HCT116 (cell line): ENCODE measurements at regions not wholly inside any gene's neighbourhood (a gene's known extent, or its start where the extent isn't known, plus 50 kb on each side); places are given as distances from the start of the nearest gene placed in this dataset.

ENCODE experiments used
- CEBPB ChIP-seq: IDR thresholded peaks from 2 replicates; pipeline ENCODE4 v1.6.1; 2012; ENCODE audit warnings: low read depth
- EGR1 ChIP-seq: IDR thresholded peaks from 2 replicates; pipeline ENCODE4 v1.6.1; 2012; ENCODE audit warnings: low read depth
- EZH2 ChIP-seq: fragments of 200-600 bp; sonication (generic); IDR thresholded peaks from 2 replicates; pipeline ENCODE4 v1.6.1; 2017; ENCODE audit warnings: antibody characterized with exemption, mixed run types
- JUND ChIP-seq: IDR thresholded peaks from 2 replicates; pipeline ENCODE4 v1.6.1; 2012
- POLR2A ChIP-seq: IDR thresholded peaks from 2 replicates; pipeline ENCODE4 v1.7.0; 2011; ENCODE audit warnings: borderline replicate concordance; ENCODE audit not compliant: insufficient read depth, insufficient read length; ENCODE audit errors: extremely low read depth
- POLR2AphosphoS5 ChIP-seq: IDR thresholded peaks from 2 replicates; pipeline ENCODE4 v1.6.1; 2011; ENCODE audit warnings: mild to moderate bottlenecking, low read depth, low read length, moderate library complexity
- RAD21 ChIP-seq: IDR thresholded peaks from 2 replicates; pipeline ENCODE4 v1.6.1; 2012; ENCODE audit warnings: low read depth, mild to moderate bottlenecking
- SP1 ChIP-seq: IDR thresholded peaks from 2 replicates; pipeline ENCODE4 v1.6.1; 2012; ENCODE audit warnings: low read depth
- SRF ChIP-seq: IDR thresholded peaks from 2 replicates; pipeline ENCODE4 v1.6.1; 2012; ENCODE audit warnings: low read depth
- ZFX ChIP-seq: fragments of 450-650 bp; IDR thresholded peaks from 2 replicates; pipeline ENCODE4 v1.6.1; 2017
- TF ChIP-seq, protein P1 (sequence below), 3 experiments: fragments of 200-600 bp in 1 of 3; sonication (generic) in 1 of 3; IDR thresholded peaks in 2 of 3; conservative IDR thresholded peaks in 1 of 3; 2 replicates each; pipeline ENCODE4 v1.5.1; 2012 to 2017; ENCODE audit warnings: low read depth in 2 of 3, low read length in 2 of 3, antibody characterized with exemption in 1 of 3, borderline replicate concordance in 1 of 3, control low read depth in 1 of 3, mild to moderate bottlenecking in 1 of 3, mixed read lengths in 1 of 3, mixed run types in 1 of 3, moderate library complexity in 1 of 3; ENCODE audit not compliant: insufficient read depth in 1 of 3
- TF ChIP-seq, protein P2 (sequence below): IDR thresholded peaks from 2 replicates; pipeline ENCODE4 v1.6.1; 2012
- TF ChIP-seq, protein P3 (sequence below): IDR thresholded peaks from 2 replicates; pipeline ENCODE4 v1.6.1; 2012; ENCODE audit warnings: low read depth

DNA sequence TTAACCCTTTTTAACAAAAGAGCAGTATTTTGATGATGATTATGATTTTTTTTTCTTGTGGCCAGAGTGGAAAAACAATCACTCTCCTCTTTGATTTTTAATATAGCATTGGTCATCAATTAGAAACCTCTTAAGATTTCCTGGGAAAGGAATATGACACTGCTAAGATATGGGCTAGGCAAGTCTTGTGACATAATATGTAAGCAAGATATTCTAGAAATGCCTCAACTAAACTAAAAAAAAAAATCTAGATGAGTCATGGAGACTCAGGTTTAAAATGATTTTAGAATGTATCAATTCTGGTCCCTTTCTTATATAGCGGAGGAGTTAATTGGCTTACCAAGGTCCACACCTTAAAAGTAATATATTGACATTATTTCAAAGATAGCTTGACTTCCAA lies 60.3 kb upstream of the JUN start:
- TF ChIP-seq POLR2A (no peak), ZFX (no peak), POLR2AphosphoS5 (no peak), EZH2 (no peak), CEBPB (no peak), EGR1 (no peak), RAD21 (no peak), JUND (no peak), SP1 (no peak), SRF (no peak)
- TF ChIP-seq, protein P1, sequence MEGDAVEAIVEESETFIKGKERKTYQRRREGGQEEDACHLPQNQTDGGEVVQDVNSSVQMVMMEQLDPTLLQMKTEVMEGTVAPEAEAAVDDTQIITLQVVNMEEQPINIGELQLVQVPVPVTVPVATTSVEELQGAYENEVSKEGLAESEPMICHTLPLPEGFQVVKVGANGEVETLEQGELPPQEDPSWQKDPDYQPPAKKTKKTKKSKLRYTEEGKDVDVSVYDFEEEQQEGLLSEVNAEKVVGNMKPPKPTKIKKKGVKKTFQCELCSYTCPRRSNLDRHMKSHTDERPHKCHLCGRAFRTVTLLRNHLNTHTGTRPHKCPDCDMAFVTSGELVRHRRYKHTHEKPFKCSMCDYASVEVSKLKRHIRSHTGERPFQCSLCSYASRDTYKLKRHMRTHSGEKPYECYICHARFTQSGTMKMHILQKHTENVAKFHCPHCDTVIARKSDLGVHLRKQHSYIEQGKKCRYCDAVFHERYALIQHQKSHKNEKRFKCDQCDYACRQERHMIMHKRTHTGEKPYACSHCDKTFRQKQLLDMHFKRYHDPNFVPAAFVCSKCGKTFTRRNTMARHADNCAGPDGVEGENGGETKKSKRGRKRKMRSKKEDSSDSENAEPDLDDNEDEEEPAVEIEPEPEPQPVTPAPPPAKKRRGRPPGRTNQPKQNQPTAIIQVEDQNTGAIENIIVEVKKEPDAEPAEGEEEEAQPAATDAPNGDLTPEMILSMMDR (IDR thresholded peaks at IDR 0.05 in 2 of 3, conservative IDR thresholded peaks at IDR 0.05 in 1 of 3; ENCODE audit: borderline replicate concordance in 1 of 3, insufficient read depth in 1 of 3, low read depth in 2 of 3, low read length in 2 of 3): no peak
- TF ChIP-seq, protein P2, sequence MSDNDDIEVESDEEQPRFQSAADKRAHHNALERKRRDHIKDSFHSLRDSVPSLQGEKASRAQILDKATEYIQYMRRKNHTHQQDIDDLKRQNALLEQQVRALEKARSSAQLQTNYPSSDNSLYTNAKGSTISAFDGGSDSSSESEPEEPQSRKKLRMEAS: no peak
- TF ChIP-seq, protein P3, sequence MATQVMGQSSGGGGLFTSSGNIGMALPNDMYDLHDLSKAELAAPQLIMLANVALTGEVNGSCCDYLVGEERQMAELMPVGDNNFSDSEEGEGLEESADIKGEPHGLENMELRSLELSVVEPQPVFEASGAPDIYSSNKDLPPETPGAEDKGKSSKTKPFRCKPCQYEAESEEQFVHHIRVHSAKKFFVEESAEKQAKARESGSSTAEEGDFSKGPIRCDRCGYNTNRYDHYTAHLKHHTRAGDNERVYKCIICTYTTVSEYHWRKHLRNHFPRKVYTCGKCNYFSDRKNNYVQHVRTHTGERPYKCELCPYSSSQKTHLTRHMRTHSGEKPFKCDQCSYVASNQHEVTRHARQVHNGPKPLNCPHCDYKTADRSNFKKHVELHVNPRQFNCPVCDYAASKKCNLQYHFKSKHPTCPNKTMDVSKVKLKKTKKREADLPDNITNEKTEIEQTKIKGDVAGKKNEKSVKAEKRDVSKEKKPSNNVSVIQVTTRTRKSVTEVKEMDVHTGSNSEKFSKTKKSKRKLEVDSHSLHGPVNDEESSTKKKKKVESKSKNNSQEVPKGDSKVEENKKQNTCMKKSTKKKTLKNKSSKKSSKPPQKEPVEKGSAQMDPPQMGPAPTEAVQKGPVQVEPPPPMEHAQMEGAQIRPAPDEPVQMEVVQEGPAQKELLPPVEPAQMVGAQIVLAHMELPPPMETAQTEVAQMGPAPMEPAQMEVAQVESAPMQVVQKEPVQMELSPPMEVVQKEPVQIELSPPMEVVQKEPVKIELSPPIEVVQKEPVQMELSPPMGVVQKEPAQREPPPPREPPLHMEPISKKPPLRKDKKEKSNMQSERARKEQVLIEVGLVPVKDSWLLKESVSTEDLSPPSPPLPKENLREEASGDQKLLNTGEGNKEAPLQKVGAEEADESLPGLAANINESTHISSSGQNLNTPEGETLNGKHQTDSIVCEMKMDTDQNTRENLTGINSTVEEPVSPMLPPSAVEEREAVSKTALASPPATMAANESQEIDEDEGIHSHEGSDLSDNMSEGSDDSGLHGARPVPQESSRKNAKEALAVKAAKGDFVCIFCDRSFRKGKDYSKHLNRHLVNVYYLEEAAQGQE: no peak
